GM21390 (cell line): ENCODE measurements at regions not wholly inside any gene's neighbourhood (a gene's known extent, or its start where the extent isn't known, plus 50 kb on each side); places are given as distances from the start of the nearest gene placed in this dataset.

ENCODE experiments used
- ATAC-seq: cut with Tn5 transposase; IDR thresholded peaks from one replicate; pipeline ENCODE4 v1.9.1; 2021; ENCODE audit not compliant: unreplicated experiment

DNA sequence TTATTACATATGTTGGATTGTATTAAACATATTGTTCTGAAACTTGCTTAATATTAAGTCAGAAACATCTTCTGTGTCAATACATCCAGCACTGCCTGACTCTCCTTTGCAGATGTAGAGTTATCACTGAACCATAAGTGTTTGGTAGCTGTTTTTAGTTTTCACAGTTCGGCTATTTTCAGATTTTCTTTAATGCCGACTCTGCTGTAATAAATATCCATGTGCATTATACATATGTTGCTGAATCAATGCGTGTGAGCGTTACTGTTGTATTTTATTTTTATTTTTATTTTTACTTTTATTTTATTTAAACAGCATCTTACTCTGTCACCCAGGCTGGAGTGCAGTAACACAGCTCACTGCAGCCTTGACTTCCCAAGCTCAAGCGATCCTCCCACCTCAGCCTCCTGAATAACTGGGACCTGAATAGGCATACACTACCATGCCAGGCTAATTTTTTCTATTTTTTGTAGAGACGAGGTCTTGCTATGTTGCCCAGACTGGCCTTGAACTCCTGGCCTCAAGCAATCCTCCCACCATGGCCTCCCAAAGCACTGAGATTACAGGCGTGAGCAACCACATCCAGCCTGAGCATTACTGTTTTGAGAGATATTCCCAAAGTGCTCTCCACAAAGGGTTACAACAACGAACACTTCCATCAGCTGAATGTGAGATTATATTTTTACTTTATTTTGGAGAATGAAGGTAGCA lies 50.7 kb upstream of the NOCT start:
- no peak for ATAC-seq

DNA sequence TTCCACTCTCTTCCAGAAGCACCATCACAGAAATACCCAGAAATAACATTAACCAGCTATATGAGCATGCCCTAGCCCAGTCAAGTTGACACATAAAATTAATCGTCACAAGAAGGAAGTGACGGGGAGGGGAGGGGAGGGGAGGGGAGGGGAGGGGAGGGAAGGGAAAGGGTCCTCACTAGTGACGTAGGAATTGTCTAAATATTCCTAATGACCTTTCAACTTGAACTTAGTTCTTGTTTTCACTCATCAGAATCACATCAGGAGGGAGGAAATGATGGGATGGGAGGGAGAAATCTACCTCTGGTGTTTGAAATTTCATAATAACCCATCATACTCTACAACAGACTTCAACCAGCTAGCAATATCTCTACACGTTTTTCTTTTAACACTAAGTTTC lies 52.2 kb upstream of the NOCT start:
- ATAC-seq: no peak

DNA sequence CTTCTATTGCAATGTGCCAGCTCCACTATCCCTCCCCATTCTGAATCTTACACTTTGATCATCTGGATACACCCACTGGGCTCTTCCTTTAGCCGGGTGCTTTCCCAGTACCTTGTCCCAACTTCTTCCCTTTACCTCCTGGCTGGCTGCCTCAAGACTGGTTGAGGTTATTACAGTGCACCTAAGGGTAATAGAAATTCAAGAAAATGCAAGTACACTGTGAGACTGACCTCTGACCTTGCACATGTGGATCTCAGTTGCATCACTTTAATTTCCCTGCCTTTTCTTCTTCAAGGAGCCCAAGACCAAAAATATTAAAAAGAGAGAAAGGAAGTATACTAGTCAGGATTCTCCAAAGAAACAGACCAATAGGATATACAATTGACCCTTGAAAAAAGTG lies 53.9 kb upstream of the NOCT start:
- no peak for ATAC-seq

- ATAC-seq: no peak
Measured at GRCh38 chr4:138961129-138961528, 54.5 kb upstream of the NOCT start.

DNA sequence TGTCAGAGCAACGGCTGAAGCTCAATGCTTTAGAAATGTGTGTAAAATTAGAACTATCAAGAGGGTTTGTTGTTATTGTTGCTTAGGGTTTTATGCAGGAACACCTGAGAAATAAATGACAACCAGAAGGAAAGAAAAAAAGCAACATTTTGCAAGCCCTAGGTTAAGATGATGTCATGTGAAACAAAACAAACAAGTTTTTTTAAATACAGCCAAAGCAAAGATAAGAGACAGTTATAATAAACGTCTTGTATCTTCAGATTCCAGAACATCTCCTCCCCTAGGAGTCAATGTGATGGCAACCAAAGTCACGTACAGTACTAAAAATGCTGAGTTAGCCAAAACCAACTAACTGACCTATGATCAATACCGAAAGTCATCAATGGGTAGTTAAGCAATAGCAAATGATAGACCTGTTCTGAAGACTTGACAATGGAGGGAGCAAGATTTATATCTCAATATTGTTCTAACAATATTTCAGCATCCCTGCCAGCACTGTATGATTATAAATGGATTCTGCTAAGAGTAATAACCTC lies 55.3 kb upstream of the NOCT start:
- no peak for ATAC-seq

- no peak for ATAC-seq
Measured at GRCh38 chr4:138959097-138959815, 56.3 kb upstream of the NOCT start.

- ATAC-seq: no peak
Measured at GRCh38 chr4:138958519-138958918, 57.1 kb upstream of the NOCT start.

GRCh38 chr4:138957302-138957701 lies 58.3 kb upstream of the NOCT start:
- no peak for ATAC-seq

GRCh38 chr4:138954428-138954827 lies 61.2 kb upstream of the NOCT start:
- no peak for ATAC-seq

DNA sequence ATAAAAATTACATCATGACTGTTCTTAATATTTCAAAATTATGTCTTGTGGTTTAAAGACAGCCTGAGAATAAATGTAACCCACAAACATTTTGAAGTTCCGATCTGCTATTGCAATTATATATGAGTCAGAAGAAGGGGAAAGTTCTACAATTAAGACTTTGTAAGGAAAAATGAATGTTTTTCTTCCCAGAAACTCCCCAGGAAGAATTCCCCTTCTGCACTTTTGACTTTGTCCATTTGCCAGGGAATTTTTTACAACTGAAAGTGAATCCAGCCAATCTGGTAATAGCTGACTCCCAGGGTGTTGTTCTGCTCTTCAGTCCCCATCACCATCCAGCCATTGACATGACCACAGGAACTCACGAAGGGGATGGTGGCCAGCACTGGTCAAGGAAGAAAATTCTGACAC lies 61.6 kb upstream of the NOCT start:
- ATAC-seq: no peak

- ATAC-seq: no peak
Measured at GRCh38 chr4:138952411-138952810, 63.2 kb upstream of the NOCT start.

GRCh38 chr4:138951764-138952163 lies 63.8 kb upstream of the NOCT start:
- no peak for ATAC-seq

- no peak for ATAC-seq
Measured at GRCh38 chr4:138949866-138950265, 65.7 kb upstream of the NOCT start.

DNA sequence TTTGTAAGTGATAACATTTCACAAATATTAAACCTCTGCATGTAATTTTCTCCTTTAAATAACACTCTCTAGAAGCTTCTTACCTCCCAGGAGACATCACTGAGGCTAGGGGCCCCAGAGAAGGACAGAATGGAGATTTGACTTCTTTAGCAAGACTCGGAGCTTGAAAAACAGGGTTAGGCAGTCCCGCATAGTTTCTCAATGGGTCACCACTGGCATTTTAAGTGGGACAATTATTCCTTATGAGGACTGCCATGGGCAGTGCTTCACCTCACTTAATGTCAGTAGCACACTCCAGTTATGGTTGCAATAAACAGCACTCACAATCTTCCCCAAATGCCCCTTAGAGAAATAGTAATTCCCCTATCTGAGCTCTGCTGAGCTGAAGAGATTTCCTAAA lies 66.7 kb upstream of the NOCT start:
- no peak for ATAC-seq

- no peak for ATAC-seq
Measured at GRCh38 chr4:138946306-138946705, 69.3 kb upstream of the NOCT start.

GRCh38 chr4:138945840-138946239 lies 69.7 kb upstream of the NOCT start:
- no peak for ATAC-seq

- ATAC-seq: no peak
Measured at GRCh38 chr4:138945401-138945800, 70.2 kb upstream of the NOCT start.

- ATAC-seq: no peak
Measured at GRCh38 chr4:138943893-138944292, 71.7 kb upstream of the NOCT start.

DNA sequence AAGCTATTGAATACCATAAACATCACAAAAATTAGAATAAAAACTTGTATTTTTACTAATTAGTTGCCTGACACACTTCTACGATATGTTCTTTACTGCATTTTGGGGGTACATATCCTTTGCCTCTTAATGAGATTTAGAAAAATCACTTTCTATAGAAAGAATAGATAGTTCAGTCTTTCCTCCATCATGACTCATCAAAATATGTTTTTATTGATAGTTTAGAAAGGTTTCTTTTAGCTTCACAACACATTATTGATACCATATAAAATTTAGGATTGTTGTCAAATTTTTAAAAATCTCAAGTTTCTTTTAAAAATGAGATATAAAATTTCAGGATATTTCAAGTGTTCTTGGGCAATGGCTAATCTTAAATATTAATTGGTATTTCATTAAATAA lies 74.5 kb upstream of the NOCT start:
- no peak for ATAC-seq

GRCh38 chr4:138939960-138940359 lies 75.6 kb upstream of the NOCT start:
- ATAC-seq: no peak

GRCh38 chr4:138938366-138938690 lies 77.3 kb upstream of the NOCT start:
- peak; percentile 79 for ATAC-seq

DNA sequence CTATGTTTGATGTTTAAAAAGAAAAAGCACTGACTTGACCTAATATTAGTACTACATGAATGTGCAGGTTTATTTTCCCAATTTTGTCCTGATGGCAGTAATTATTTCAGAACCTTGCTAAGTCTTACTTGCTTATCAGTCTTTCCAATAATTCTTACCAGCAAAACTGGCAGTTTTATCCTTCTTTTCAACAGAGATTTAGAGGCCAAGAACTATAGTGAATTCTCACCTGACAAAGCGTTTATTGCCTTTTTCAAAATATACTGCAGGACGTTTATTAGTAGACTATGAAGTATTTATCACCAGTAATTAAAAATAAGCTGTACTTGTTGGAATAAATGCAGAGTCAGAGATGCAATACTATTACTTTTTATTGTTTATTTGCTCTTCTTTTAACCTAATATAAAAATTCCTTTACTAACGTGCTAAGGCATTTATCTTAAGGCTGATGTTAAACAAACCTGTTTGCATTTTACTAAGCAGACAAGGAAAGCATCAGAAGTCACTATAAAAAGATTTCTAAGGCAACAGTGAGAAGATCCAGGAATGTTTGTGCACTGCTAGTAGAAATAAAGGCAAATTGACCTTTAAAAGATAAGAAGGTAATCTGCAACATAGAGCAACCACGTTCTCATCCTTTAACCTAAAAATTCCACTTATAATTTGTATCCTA lies 80.3 kb upstream of the NOCT start:
- ATAC-seq: no peak
